H9 (cell line): ENCODE measurements at regions not wholly inside any gene's neighbourhood (a gene's known extent, or its start where the extent isn't known, plus 50 kb on each side); places are given as distances from the start of the nearest gene placed in this dataset.

ENCODE experiments used
- DNase-seq: peaks from one replicate; pipeline ENCODE4 v3.0.0-alpha.2; 2017
- H2AFZ ChIP-seq: one replicate; pipeline ENCODE4 v1.6.1; 2013; ENCODE audit warnings: mild to moderate bottlenecking, low read length, control low read depth, moderate library complexity
- H2AK5ac ChIP-seq: 2 replicates; pipeline ENCODE4 v1.6.1; 2013; ENCODE audit warnings: low read length, control low read depth, mixed read lengths; ENCODE audit not compliant: insufficient read length
- H2BK120ac ChIP-seq: one replicate; pipeline ENCODE4 v1.6.1; 2013; ENCODE audit warnings: low read depth, mild to moderate bottlenecking, low read length, control low read depth, inconsistent platforms; ENCODE audit not compliant: poor library complexity, severe bottlenecking
- H2BK12ac ChIP-seq: 2 replicates; pipeline ENCODE4 v1.6.1; 2013; ENCODE audit warnings: low read length, control low read depth, mixed read lengths, low read depth; ENCODE audit not compliant: insufficient read length
- H2BK15ac ChIP-seq: 2 replicates; pipeline ENCODE4 v1.6.1; 2013; ENCODE audit warnings: low read depth, low read length, control low read depth
- H2BK20ac ChIP-seq: one replicate; pipeline ENCODE4 v1.6.1; 2013; ENCODE audit warnings: low read depth, mild to moderate bottlenecking, low read length, control low read depth, inconsistent platforms; ENCODE audit not compliant: poor library complexity, severe bottlenecking
- H2BK5ac ChIP-seq: 2 replicates; pipeline ENCODE4 v1.6.1; 2013; ENCODE audit warnings: low read length, control low read depth, mixed read lengths; ENCODE audit not compliant: insufficient read length
- H3K14ac ChIP-seq: 2 replicates; pipeline ENCODE4 v1.6.1; 2013; ENCODE audit warnings: low read length, control low read depth; ENCODE audit not compliant: insufficient read depth
- H3K18ac ChIP-seq: 2 replicates; pipeline ENCODE4 v1.6.1; 2013; ENCODE audit warnings: low read depth, mild to moderate bottlenecking, mixed read lengths, low read length, control low read depth; ENCODE audit not compliant: insufficient read length
- H3K23ac ChIP-seq: 2 replicates; pipeline ENCODE4 v1.6.1; 2013; ENCODE audit warnings: low read length, control low read depth, mixed read lengths, low read depth; ENCODE audit not compliant: insufficient read length
- H3K23me2 ChIP-seq: 2 replicates; pipeline ENCODE4 v1.6.1; 2013; ENCODE audit warnings: low read depth, mild to moderate bottlenecking, mixed read lengths, low read length, control low read depth; ENCODE audit not compliant: insufficient read length, poor library complexity, severe bottlenecking
- H3K27ac ChIP-seq: 2 replicates; pipeline ENCODE4 v1.5.1; 2013; ENCODE audit warnings: low read length, control low read depth, mixed read lengths, low read depth; ENCODE audit not compliant: insufficient read length
- H3K27me3 ChIP-seq: 2 replicates; pipeline ENCODE4 v1.6.1; 2013; ENCODE audit warnings: low read length, control low read depth, inconsistent platforms; ENCODE audit not compliant: insufficient read depth
- H3K4ac ChIP-seq: 2 replicates; pipeline ENCODE4 v1.6.1; 2013; ENCODE audit warnings: low read depth, mild to moderate bottlenecking, control low read depth, inconsistent platforms, low read length, moderate library complexity
- H3K4me1 ChIP-seq: 2 replicates; pipeline ENCODE4 v1.6.1; 2013; ENCODE audit warnings: low read length, control low read depth, inconsistent platforms; ENCODE audit not compliant: insufficient read depth
- H3K4me2 ChIP-seq: 2 replicates; pipeline ENCODE4 v1.6.1; 2013; ENCODE audit warnings: low read length, control low read depth, mixed read lengths; ENCODE audit not compliant: insufficient read length, insufficient read depth
- H3K56ac ChIP-seq: 2 replicates; pipeline ENCODE4 v1.6.1; 2013; ENCODE audit warnings: low read depth, mild to moderate bottlenecking, mixed read lengths, low read length, control low read depth; ENCODE audit not compliant: insufficient read length
- H3K79me1 ChIP-seq: 2 replicates; pipeline ENCODE4 v1.6.1; 2013; ENCODE audit warnings: low read depth, mild to moderate bottlenecking, moderate library complexity, low read length, control low read depth, inconsistent platforms; ENCODE audit not compliant: insufficient read depth, poor library complexity, severe bottlenecking
- H3K79me2 ChIP-seq: 2 replicates; pipeline ENCODE4 v1.6.1; 2013; ENCODE audit warnings: low read length, control low read depth, inconsistent platforms; ENCODE audit not compliant: insufficient read depth
- H3K9ac ChIP-seq: 2 replicates; pipeline ENCODE4 v1.6.1; 2013; ENCODE audit warnings: low read length, control low read depth, mixed read lengths; ENCODE audit not compliant: insufficient read length; ENCODE audit errors: extremely low read depth
- H3K9me3 ChIP-seq: one replicate; pipeline ENCODE4 v1.6.1; 2013; ENCODE audit warnings: low read depth, low read length, inconsistent platforms; ENCODE audit not compliant: control insufficient read depth
- H3T11ph ChIP-seq: one replicate; pipeline ENCODE4 v1.6.1; 2013; ENCODE audit warnings: mild to moderate bottlenecking, low read length, control low read depth, inconsistent platforms
- H4K20me1 ChIP-seq: one replicate; pipeline ENCODE4 v1.6.1; 2013; ENCODE audit not compliant: control insufficient read depth, insufficient read length, insufficient read depth
- H4K5ac ChIP-seq: 2 replicates; pipeline ENCODE4 v1.6.1; 2013; ENCODE audit warnings: low read depth, mild to moderate bottlenecking, mixed read lengths, low read length, control low read depth; ENCODE audit not compliant: insufficient read length
- H4K8ac ChIP-seq: replicated peaks from 2 replicates; pipeline ENCODE4 v1.6.1; 2013; ENCODE audit warnings: low read length, control low read depth, mixed read lengths, low read depth; ENCODE audit not compliant: insufficient read length
- H4K91ac ChIP-seq: 2 replicates; pipeline ENCODE4 v1.6.1; 2013; ENCODE audit warnings: low read depth, mild to moderate bottlenecking, moderate library complexity, mixed read lengths, low read length, control low read depth; ENCODE audit not compliant: insufficient read length
- H3K27ac Mint-ChIP-seq, 3 experiments: 2 replicates in 2 of 3; 3 replicates in 1 of 3; pipeline ENCODE4 v1.8.0; 2020 to 2021; ENCODE audit warnings: mixed read lengths in 3 of 3, mild to moderate bottlenecking in 1 of 3, moderate library complexity in 1 of 3
- H3K27me3 Mint-ChIP-seq: 2 replicates; pipeline ENCODE4 v1.8.0; 2021; ENCODE audit warnings: low read depth, mild to moderate bottlenecking, moderate library complexity, mixed read lengths
- H3K36me3 Mint-ChIP-seq, 3 experiments: 2 replicates in 2 of 3; 3 replicates in 1 of 3; pipeline ENCODE4 v1.8.0; 2020 to 2021; ENCODE audit warnings: low read depth in 3 of 3, mixed read lengths in 3 of 3; ENCODE audit not compliant: insufficient read depth in 1 of 3
- H3K4me1 Mint-ChIP-seq, 2 experiments: 2 replicates each; pipeline ENCODE4 v1.8.0; 2020; ENCODE audit warnings: mixed read lengths in 2 of 2
- H3K4me3 Mint-ChIP-seq, 2 experiments: 2 replicates in 1 of 2; 3 replicates in 1 of 2; pipeline ENCODE4 v1.8.0; 2020 to 2021; ENCODE audit warnings: mild to moderate bottlenecking in 2 of 2, mixed read lengths in 2 of 2, moderate library complexity in 1 of 2
- H3K9me3 Mint-ChIP-seq, 2 experiments: 2 replicates in 1 of 2; 3 replicates in 1 of 2; pipeline ENCODE4 v1.8.0; 2020; ENCODE audit warnings: mild to moderate bottlenecking in 2 of 2, mixed read lengths in 2 of 2, moderate library complexity in 1 of 2
- WGBS: extraction: QIAGEN DNeasy Blood & Tissue Kit; methylation state at CpG from one replicate; pipeline ENCODE4 v1.1.7; 2013; ENCODE audit warnings: missing lambda C conversion rate, low lambda C conversion rate, mixed read lengths; ENCODE audit not compliant: insufficient read length; ENCODE audit errors: extremely low coverage; 5-methylcytosine and 5-hydroxymethylcytosine counted together
- TF ChIP-seq, protein P1 (sequence below): fragments of 200-600 bp; sonication (generic); conservative IDR thresholded peaks from 3 replicates; pipeline ENCODE4 v1.8.0; 2021; ENCODE audit warnings: antibody characterized with exemption, mild to moderate bottlenecking

DNA sequence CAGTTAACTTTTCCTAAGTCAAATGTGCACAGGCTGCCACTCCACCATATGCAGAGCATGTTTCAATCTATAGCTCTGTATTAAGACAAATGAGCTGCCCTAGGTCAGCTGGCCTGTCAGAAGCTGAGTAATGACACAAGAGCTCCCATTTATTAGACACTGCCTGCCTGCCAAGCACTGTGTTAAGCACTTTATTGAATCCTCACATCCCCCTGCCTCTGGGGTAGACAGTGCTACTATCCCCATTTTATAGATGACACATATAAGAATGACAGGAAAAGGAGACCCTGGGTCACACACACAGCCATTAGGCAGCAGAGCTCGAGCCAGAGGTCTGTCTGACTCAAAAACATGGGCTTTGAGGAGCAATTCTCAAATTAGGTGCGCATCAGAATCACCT lies 179.8 kb upstream of the PDE1C start:
- Histone ChIP-seq H3T11ph (no peak overlapping the region), H3K27me3 (no peaks in the 10 kb centered on the region), H3K23me2 (no peaks in the 10 kb centered on the region), H3K9me3 (no peaks in the 10 kb centered on the region), H3K18ac (no peak overlapping the region), H3K4me2 (no peak overlapping the region), H2AK5ac (no peak overlapping the region), H4K20me1 (no peaks in the 10 kb centered on the region), H3K56ac (no peak overlapping the region), H3K4me1 (no peaks in the 10 kb centered on the region), H2BK12ac (no peak overlapping the region), H4K5ac (no peak overlapping the region), H2BK15ac (no peak overlapping the region), H2BK20ac (no peak overlapping the region), H3K79me1 (no peaks in the 10 kb centered on the region), H2BK5ac (no peak overlapping the region), H3K27ac (no peak overlapping the region), H3K23ac (no peak overlapping the region), H2BK120ac (no peak overlapping the region), H2AFZ (no peak overlapping the region), H3K79me2 (no peaks in the 10 kb centered on the region), H4K8ac (no peak overlapping the region), H3K4ac (no peak overlapping the region), H4K91ac (no peak overlapping the region), H3K9ac (no peak overlapping the region), H3K14ac (no peak overlapping the region)
- no peaks in the 10 kb centered on the region for H3K36me3 Mint-ChIP-seq
- H3K9me3 Mint-ChIP-seq, result no peaks in the 10 kb centered on the region
- H3K4me1 Mint-ChIP-seq, result no peaks in the 10 kb centered on the region
- TF ChIP-seq, protein P1, sequence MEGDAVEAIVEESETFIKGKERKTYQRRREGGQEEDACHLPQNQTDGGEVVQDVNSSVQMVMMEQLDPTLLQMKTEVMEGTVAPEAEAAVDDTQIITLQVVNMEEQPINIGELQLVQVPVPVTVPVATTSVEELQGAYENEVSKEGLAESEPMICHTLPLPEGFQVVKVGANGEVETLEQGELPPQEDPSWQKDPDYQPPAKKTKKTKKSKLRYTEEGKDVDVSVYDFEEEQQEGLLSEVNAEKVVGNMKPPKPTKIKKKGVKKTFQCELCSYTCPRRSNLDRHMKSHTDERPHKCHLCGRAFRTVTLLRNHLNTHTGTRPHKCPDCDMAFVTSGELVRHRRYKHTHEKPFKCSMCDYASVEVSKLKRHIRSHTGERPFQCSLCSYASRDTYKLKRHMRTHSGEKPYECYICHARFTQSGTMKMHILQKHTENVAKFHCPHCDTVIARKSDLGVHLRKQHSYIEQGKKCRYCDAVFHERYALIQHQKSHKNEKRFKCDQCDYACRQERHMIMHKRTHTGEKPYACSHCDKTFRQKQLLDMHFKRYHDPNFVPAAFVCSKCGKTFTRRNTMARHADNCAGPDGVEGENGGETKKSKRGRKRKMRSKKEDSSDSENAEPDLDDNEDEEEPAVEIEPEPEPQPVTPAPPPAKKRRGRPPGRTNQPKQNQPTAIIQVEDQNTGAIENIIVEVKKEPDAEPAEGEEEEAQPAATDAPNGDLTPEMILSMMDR, result no peak
- no peak for DNase-seq
- H3K27me3 Mint-ChIP-seq, result peaks cover 12% of the 10 kb centered on the region
- WGBS, result no CpG with 5 or more reads among the region's 2 CpGs
- H3K27ac Mint-ChIP-seq, result no peak overlapping the region
- H3K4me3 Mint-ChIP-seq, result no peak overlapping the region
